NCI-H446 (cell line): ENCODE measurements at regions not wholly inside any gene's neighbourhood (a gene's known extent, or its start where the extent isn't known, plus 50 kb on each side); places are given as distances from the start of the nearest gene placed in this dataset.
"Not testable (repeated sequence)": the region's sequence is repeated elsewhere in the genome, so short reads cannot be mapped to it uniquely, and the experiment has no call there.

Source experiments
- DNase-seq, 2 experiments: peaks; one replicate each; lab custom pipeline; 2025; lab: John Stamatoyannopoulos, UW

GRCh38 chr4:63296773-63297172 lies 1112.5 kb downstream of the TECRL start:
- peak in 1 of 2 experiments; percentile 37 for DNase-seq

DNA sequence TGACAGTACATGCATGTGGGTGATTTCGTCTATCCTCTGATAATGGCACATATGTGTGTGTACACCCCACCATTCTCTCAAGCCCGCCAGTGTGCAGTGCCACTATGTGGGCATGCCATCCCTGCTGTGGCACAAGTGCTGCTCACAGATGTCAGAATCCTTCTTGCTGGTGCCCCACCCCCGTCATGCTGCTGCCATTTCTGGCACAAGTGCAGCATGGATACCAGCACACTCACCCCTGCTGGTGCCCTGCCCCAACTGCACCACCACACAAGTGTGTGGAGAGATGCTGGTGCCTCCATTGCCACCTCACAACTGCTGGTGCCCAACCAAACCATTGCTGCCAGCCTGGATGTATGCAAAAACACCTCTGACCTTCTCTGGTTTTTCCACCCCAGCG lies 1133.8 kb downstream of the TECRL start:
- no peak for DNase-seq

DNA sequence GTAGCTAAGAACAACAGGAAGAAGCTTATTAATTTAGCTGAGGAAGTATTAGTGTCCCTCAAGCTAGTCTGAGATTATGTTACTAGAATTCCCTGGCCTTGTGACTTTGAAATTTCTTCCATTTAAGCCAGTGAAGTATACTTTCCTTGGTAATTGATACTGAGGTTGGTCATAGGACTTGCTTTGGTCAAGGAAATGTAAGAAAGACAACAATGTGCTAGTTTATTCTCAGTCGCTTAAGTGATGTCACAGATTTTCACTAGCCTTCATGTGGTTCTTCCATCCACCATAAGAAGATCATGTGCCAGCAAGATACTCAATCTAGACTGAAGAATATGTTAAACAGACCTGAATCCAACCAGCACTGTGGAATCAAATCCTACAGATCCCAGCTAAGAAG lies 1140.1 kb downstream of the TECRL start:
- no peak for DNase-seq

DNA sequence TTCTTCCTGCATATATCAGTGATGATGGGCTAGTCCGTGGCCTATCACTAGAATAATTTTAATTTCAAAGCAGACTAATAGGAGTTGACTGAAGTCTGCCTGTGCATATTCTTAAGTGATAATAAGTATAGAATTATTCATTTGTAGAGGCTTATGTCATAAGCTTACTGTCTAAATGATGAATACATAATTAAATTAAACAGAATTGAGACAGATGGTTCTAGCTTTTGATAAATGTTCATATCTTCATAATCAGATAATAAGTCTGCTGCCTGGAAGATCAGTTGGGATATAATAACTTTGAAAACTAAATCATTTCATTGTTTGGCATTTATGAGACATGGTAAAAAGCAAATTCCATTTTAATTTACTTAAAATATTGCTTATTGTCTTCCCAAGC lies 1175.6 kb downstream of the TECRL start:
- no peak for DNase-seq

DNA sequence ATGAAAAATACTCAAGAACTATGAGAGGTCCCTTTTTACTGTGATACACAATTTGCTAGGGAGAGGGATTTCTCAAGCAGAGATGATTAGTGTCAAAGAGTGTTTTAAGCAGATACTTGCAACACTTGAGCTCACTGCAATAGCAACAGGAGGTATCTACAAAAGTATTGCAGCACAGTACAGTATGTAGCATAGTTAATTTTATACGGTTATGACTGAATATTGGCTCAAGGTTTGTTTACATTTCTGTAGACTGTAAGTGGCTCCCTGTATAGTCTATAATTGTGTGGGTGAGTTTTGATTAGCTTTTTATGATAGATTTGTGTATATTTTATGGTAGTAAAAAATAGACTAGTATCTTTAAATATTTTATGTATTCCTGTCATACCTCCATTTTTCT lies 1177.2 kb downstream of the TECRL start:
- DNase-seq, result no peak

DNA sequence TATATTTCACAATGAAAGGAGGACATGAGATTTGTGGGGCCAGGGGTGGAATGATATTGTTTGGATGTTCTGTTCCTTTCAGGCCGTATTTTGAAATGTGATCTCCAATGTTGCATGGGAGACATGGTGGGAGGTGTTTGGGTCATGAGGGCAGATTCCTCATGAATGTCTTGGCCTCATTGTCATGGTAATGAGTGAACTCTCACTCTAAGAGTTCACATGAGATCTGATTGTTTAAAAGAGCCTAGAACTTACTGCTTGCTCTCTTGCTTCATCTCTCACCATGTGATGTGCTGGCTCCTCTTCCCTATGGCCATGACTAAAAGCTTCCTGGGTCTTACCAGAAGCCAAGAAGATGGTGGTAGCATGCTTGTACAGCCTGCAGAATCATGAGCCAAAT lies 1183.0 kb downstream of the TECRL start:
- no peak for DNase-seq

DNA sequence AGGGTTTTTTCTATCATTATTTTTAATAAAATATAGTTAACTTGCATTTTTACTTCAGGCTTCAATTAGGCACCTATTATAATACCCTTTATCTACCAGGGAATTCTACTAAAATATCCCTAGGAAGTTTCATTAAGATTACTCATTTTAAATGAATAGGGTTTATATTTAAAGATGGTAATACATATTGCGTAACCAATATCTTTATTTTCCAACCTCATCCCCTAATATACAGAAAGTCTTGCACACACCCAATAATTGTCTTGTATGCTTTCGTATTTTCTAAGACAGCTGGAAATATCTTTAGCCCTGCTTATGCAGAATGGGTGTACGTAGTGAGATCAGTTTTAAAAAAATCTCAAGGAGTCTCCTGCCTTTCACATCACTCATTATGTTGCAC lies 1186.8 kb downstream of the TECRL start:
- DNase-seq, result no peak

- DNase-seq, result no peak
Measured at GRCh38 chr4:63221477-63221876, 1187.8 kb downstream of the TECRL start.

- DNase-seq, result no peak
Measured at GRCh38 chr4:63218856-63219255, 1190.4 kb downstream of the TECRL start.

GRCh38 chr4:63214076-63214475 lies 1195.2 kb downstream of the TECRL start:
- DNase-seq, result no peak

- DNase-seq, result no peak
Measured at GRCh38 chr4:63211776-63212479, 1197.3 kb downstream of the TECRL start.

- no peak for DNase-seq
Measured at GRCh38 chr4:63211375-63211774, 1197.9 kb downstream of the TECRL start.

- DNase-seq, result not testable (repeated sequence)
Measured at GRCh38 chr4:63193029-63193428, 1216.2 kb downstream of the TECRL start.

- DNase-seq, result no peak
Measured at GRCh38 chr4:63171341-63171740, 1237.9 kb downstream of the TECRL start.

DNA sequence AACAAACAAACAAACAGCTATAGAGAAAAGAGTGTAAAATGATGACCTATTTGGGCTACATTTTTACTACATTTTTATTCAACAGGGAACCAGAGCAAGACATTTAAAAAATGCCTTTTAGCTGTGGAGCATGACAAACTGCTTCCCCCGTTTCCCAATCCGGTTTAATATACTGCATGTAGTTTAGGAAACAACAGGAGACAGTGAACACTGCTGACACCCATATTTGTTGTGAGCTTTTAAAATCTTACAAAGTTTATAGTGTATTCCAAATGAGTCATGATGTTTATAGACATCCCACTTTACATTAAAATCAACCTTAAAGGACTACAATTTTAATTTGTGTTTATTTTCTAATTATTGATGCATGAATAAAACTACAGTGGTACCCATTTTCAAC lies 1238.3 kb downstream of the TECRL start:
- DNase-seq, result no peak

GRCh38 chr4:63169836-63170235 lies 1239.4 kb downstream of the TECRL start:
- DNase-seq, result no peak

- DNase-seq, result no peak
Measured at GRCh38 chr4:63155561-63155960, 1253.7 kb downstream of the TECRL start.

GRCh38 chr4:63123441-63123840 lies 1285.8 kb downstream of the TECRL start:
- no peak for DNase-seq

DNA sequence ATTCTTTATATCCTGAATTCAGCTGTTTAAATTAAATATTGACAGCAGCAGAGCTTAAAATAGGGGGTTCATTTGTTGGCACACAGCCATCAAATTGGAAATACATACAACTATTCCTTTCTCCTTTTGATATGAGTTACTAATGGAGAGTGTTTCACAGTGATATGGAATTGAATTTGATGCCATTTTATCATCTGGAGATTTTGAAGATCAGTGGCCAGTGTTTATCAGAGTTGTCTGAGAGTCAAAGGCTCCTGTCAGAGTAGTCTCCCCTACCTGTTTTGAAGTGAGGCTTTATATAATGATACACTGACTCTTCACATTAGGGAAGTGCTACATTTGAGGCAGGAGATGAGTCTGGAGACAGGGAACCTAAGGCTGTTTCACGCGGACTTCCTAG lies 1286.3 kb downstream of the TECRL start:
- no peak for DNase-seq

DNA sequence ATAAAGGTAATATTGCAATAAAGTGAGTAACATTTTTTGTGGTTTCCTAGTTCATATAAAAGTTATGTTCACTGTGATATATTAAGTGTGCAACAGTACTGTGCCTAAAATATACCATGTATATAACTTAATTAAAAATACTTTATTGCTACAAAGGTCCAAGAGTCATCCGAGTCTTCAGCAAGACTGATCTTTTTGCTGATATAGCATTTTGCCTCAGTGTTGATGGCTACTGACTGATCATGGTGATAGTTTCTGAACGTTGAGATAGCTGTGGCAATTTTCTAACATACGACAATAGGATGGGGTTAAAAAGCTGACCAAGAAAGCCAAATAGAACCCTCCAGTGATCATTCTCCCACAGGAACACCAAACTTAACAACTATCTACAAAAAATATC lies 1302.7 kb downstream of the TECRL start:
- no peak for DNase-seq

- DNase-seq, result no peak
Measured at GRCh38 chr4:63105839-63106238, 1303.4 kb downstream of the TECRL start.

GRCh38 chr4:63090641-63091040 lies 1318.6 kb downstream of the TECRL start:
- DNase-seq, result no peak

DNA sequence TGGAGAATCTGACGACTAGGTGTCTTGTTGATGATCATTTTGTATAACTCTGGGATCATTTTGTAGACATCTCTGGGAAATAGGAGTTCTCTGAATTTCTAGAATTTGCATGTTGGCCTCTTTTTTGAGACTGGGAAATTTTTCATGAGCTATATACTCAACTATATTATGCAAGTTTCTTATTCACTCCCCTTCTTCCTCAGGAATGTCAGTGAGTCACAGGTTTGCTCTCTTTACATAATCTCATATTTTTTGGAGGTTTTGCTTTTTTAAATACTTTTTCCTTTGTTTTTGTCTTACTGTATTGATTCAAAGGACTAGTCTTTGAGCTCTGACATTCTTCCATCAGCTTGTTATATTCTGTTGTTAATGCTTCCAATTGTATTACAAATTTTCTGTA lies 1324.2 kb downstream of the TECRL start:
- DNase-seq, result no peak

GRCh38 chr4:63080934-63081333 lies 1328.3 kb downstream of the TECRL start:
- no peak for DNase-seq
